Breast epithelium (tissue), 4 donors: ENCODE measurements at regions not wholly inside any gene's neighbourhood (a gene's known extent, or its start where the extent isn't known, plus 50 kb on each side); places are given as distances from the start of the nearest gene placed in this dataset.

ENCODE experiments used
- DNase-seq, 2 donors: peaks; one replicate each; pipeline ENCODE4 v3.0.0-alpha.2; 2019; ENCODE audit warnings: low spot score in 2 of 2
- H3K27ac ChIP-seq, 2 donors: fragments of 200-600 bp; sonication (generic) in 1 of 2; one replicate each; pipeline ENCODE4 v1.5.1; 2016 to 2019; ENCODE audit warnings: mild to moderate bottlenecking in 1 of 2
- H3K27me3 ChIP-seq, 2 donors: fragments of 200-600 bp; sonication (generic) in 1 of 2; one replicate each; pipeline versions ENCODE4 v1.5.1 to v1.6.0; 2017 to 2019; ENCODE audit warnings: control low read depth in 1 of 2, mild to moderate bottlenecking in 1 of 2
- H3K36me3 ChIP-seq: fragments of 200-600 bp; one replicate; pipeline ENCODE4 v1.5.1; 2019
- H3K4me1 ChIP-seq, 2 donors: fragments of 200-600 bp; sonication (generic); one replicate each; pipeline ENCODE4 v1.5.1; 2016 to 2019; ENCODE audit warnings: control low read depth in 1 of 2
- H3K4me3 ChIP-seq, 3 donors: fragments of 200-600 bp; sonication (generic); 1 replicate in 2 of 3; 2 replicates in 1 of 3; pipeline ENCODE4 v1.5.1; 2016 to 2019; ENCODE audit warnings: mild to moderate bottlenecking in 3 of 3, moderate library complexity in 2 of 3
- H3K9me3 ChIP-seq, 2 donors: fragments of 200-600 bp; sonication (generic) in 1 of 2; one replicate each; pipeline ENCODE4 v1.5.1; 2016 to 2019; ENCODE audit warnings: control low read depth in 1 of 2
- POLR2A ChIP-seq: fragments of 450-650 bp; IDR thresholded peaks from one replicate; pipeline ENCODE4 v1.6.1; 2016; ENCODE audit warnings: antibody characterized with exemption, mild to moderate bottlenecking, moderate library complexity
- POLR2AphosphoS5 ChIP-seq, 3 donors: sonication (generic); formaldehyde crosslinking; IDR thresholded peaks; one replicate each; pipeline ENCODE4 v1.6.1; 2017; ENCODE audit warnings: antibody characterized with exemption in 3 of 3
- intact Hi-C: fragments of 100-400 bp; cut with DNase I; formaldehyde crosslinking; loops from one replicate; pipeline ENCODE4 v1.15.1; 2023; ENCODE audit warnings: low total_unique reads
- TF ChIP-seq, protein P1 (sequence below), 3 donors: fragments of 450-650 bp; IDR thresholded peaks; one replicate each; pipeline ENCODE4 v1.5.1; 2016 to 2017; ENCODE audit warnings: antibody characterized with exemption in 3 of 3, mild to moderate bottlenecking in 3 of 3, moderate library complexity in 3 of 3

- intact Hi-C loops = no loop called here
- TF ChIP-seq, protein P1, sequence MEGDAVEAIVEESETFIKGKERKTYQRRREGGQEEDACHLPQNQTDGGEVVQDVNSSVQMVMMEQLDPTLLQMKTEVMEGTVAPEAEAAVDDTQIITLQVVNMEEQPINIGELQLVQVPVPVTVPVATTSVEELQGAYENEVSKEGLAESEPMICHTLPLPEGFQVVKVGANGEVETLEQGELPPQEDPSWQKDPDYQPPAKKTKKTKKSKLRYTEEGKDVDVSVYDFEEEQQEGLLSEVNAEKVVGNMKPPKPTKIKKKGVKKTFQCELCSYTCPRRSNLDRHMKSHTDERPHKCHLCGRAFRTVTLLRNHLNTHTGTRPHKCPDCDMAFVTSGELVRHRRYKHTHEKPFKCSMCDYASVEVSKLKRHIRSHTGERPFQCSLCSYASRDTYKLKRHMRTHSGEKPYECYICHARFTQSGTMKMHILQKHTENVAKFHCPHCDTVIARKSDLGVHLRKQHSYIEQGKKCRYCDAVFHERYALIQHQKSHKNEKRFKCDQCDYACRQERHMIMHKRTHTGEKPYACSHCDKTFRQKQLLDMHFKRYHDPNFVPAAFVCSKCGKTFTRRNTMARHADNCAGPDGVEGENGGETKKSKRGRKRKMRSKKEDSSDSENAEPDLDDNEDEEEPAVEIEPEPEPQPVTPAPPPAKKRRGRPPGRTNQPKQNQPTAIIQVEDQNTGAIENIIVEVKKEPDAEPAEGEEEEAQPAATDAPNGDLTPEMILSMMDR (IDR thresholded peaks at IDR 0.05) = peak; percentile 34 to 56 (median 56)
- no peak for TF ChIP-seq POLR2A
- TF ChIP-seq POLR2AphosphoS5 (IDR thresholded peaks at IDR 0.05) = no peak
- Histone ChIP-seq H3K4me1 (no peaks in the 10 kb centered on the region), H3K4me3 (no peak overlapping the region), H3K27me3 (no peaks in the 10 kb centered on the region), H3K27ac (no peak overlapping the region), H3K36me3 (no peaks in the 10 kb centered on the region), H3K9me3 (peaks cover 0 to under 1% of the 10 kb centered on the region in 2 donors)
- DNase-seq = no peak
Measured at GRCh38 chr14:66359500-66359899, 126.7 kb upstream of the CCDC196 start.

DNA sequence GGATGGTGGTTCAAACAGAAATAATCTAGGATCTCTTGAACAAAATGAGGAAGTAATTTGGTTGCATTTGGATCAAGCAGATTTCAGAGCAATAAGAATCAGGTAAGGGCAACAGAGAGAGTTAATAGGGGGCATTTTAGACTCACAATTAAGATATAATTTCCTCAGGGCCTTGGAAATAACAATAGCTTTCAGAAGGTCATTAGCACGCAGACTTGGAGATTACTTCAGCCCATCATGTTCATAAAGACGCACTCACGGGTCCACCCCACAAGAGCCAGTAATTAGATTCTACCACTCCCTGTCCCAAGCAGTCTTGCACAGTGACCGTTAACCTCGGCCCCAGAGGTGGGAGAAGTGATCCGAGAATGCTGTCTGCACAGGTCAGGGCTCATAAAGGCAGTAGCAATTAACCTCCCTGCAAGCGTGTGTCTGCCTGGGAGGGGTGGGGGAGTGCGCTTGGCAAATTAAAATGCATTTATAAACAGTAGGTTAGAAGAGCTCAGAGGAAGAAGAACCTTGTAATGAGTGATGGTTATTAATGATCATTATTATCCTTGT, 125.7 kb upstream of the CCDC196 start:
- no peaks in the 10 kb centered on the region for H3K9me3 ChIP-seq
- no peak overlapping the region for H3K27ac ChIP-seq
- TF ChIP-seq POLR2AphosphoS5 (IDR thresholded peaks at IDR 0.05) (no peak), POLR2A (no peak)
- TF ChIP-seq, protein P1 (IDR thresholded peaks at IDR 0.05) = no peak
- no peaks in the 10 kb centered on the region for H3K36me3 ChIP-seq
- H3K4me3 ChIP-seq = no peak overlapping the region
- intact Hi-C loops = no loop called here
- H3K4me1 ChIP-seq = no peaks in the 10 kb centered on the region
- no peak for DNase-seq
- H3K27me3 ChIP-seq = no peaks in the 10 kb centered on the region

GRCh38 chr14:66361013-66361412, 125.2 kb upstream of the CCDC196 start:
- Histone ChIP-seq H3K36me3 (no peaks in the 10 kb centered on the region), H3K4me3 (no peak overlapping the region), H3K9me3 (no peaks in the 10 kb centered on the region), H3K4me1 (no peaks in the 10 kb centered on the region), H3K27me3 (no peaks in the 10 kb centered on the region), H3K27ac (no peak overlapping the region)
- DNase-seq = no peak
- intact Hi-C loops = no loop called here
- TF ChIP-seq, protein P1 (IDR thresholded peaks at IDR 0.05) = no peak
- TF ChIP-seq POLR2AphosphoS5 (IDR thresholded peaks at IDR 0.05) (no peak), POLR2A (no peak)

DNA sequence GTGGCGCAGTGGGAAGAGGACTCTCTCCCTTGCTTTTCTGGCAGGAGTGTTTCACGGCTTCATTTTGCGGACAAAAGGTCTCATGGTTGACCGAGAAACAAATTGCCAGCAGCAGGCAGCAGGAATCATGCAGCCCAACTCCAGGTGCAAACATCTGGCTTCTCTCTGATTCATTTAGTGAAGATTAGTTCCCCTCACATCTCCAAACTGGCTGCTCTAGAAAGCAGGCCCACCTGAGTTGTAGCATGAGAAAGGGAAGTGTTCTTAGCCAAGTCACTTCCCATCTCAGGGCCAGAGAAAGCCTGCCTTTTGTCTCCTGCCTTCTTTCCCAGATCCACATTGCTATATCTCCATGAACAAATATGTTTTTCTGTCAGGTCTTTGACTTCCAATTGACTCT, 120.8 kb upstream of the CCDC196 start:
- H3K36me3 ChIP-seq = no peaks in the 10 kb centered on the region
- intact Hi-C loops = no loop called here
- H3K4me3 ChIP-seq = no peak overlapping the region
- H3K4me1 ChIP-seq = no peaks in the 10 kb centered on the region
- no peak overlapping the region for H3K27ac ChIP-seq
- no peaks in the 10 kb centered on the region for H3K9me3 ChIP-seq
- DNase-seq = no peak
- TF ChIP-seq POLR2A (no peak), POLR2AphosphoS5 (IDR thresholded peaks at IDR 0.05) (no peak)
- TF ChIP-seq, protein P1 (IDR thresholded peaks at IDR 0.05) = no peak
- no peaks in the 10 kb centered on the region for H3K27me3 ChIP-seq

- no peak overlapping the region for H3K4me3 ChIP-seq
- H3K27me3 ChIP-seq = no peaks in the 10 kb centered on the region
- TF ChIP-seq, protein P1 (IDR thresholded peaks at IDR 0.05) = no peak
- TF ChIP-seq POLR2AphosphoS5 (IDR thresholded peaks at IDR 0.05) (no peak), POLR2A (no peak)
- no peaks in the 10 kb centered on the region for H3K4me1 ChIP-seq
- H3K36me3 ChIP-seq = no peaks in the 10 kb centered on the region
- no peaks in the 10 kb centered on the region for H3K9me3 ChIP-seq
- H3K27ac ChIP-seq = no peak overlapping the region
- intact Hi-C loops = no loop called here
- no peak for DNase-seq
Measured at GRCh38 chr14:66369157-66369697, 116.9 kb upstream of the CCDC196 start.
